GM18505 (cell line): ENCODE measurements at regions not wholly inside any gene's neighbourhood (a gene's known extent, or its start where the extent isn't known, plus 50 kb on each side); places are given as distances from the start of the nearest gene placed in this dataset.

Experiments used
- ATAC-seq: cut with Tn5 transposase; IDR thresholded peaks from one replicate; pipeline ENCODE4 v1.9.1; 2021; ENCODE audit not compliant: unreplicated experiment
- POLR2A ChIP-seq: IDR thresholded peaks from 4 replicates; pipeline ENCODE4 v1.6.1; 2011; ENCODE audit warnings: borderline replicate concordance; ENCODE audit not compliant: insufficient read depth, insufficient read length; ENCODE audit errors: extremely low read depth

DNA sequence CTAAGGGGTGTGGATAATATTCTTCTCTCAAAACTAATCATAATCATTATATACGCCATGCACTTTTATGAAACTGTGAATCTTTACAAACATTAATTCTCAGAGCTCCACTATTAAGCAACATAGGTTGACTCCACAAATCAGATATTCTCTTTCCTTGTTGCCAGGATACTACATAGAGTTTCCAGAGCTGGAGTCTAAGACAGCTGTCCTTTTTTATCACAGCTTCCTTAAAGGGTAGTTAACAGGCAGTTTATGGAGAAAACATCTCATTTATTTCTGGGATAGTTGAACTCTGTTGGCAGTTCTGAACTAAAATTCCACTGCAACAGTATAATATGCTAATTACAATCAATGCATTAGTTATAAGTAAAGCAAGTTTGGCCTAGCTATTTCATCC, 152.1 kb upstream of the PPP1R2C start:
- no peak for ATAC-seq
- TF ChIP-seq POLR2A = no peak

DNA sequence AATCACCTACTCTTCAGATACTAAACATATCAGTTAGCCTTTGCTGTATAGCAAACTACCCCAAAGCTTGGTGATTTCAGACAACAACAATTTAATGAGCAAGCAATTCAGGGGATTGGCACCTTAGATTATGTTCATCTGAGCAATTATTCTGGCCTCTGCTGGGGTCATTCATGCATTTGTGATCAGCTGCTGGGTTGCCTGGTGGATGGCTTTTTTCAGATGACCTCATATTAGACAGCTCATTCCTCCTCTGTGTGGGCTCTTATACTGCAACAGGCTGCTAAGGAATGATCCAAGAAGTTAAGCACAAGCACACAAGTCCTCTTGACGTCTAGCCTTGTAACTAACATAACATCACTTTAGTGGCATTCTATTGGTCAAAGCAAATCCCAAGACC, 153.0 kb upstream of the PPP1R2C start:
- ATAC-seq = no peak
- no peak for TF ChIP-seq POLR2A

DNA sequence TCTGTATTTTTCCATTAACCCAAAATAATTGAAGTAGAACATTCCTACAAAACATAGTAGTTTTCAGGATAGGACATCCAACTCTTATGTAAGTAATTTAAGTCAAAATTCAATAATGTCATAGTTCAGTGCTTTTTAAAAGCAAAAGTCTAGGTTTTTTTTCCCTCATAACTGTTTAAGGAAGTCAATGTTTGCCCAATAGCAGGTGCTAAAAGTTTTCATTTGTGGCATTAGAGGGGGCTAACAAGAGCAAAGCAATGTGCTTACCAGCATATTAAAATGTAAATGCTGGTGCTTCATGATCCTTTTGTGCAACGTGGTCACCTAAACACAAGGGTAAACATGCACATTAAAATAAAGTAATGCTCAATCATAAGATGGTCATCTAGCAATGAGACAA, 155.2 kb upstream of the PPP1R2C start:
- no peak for TF ChIP-seq POLR2A
- ATAC-seq = no peak

DNA sequence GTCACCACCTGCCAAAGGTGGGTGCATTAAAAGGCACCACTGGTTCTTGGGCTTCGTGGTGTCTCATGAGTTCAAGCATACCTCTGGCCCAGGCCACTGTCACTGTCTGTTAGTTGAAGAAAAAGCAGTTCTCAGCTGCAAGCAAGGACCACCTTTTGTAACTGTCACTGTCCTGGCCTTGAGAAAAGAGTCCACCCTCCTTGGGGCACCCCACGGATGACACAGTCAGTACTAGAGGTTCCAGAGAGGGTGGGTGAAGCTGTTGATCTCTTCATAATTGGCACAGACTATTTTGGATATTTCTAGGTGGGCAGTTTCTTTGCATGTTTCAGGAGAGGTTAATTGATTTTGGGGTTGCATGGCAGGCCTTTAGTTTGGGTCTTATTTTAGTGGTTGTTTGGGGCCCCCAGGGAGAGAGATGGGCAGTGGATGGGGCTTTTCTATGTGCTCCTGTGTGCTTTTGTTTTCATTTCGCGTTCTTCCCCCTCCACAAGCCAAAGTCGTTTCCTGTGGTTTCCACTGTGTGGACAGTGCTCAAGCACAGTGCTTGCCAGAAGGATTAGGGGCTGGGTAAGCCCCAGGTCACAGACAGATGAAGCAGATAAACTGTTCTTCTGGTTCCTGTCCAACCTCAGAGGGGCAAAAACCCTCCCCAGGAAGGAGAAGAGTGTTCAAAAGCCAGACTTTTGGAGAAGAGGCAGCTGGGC, 156.2 kb upstream of the PPP1R2C start:
- TF ChIP-seq POLR2A = no peak
- peak; percentile 88 for ATAC-seq

DNA sequence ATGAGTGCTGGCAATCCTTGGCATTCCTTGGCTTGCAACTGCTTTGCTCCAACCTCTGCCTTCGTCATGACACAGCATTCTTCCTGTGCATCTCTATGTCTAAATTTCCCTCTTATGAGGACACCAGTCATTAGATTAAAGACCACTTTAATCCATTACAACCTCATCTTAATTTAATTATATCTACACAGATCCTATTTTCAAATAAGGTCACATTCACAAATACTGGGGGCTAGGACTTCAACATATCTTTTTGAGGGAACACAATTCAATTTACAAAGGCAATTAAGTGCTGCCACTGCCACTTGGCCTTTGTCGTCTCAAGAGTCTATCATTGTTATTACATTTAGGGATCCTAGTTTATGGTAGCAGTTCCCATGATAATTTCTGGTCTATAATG, 163.7 kb upstream of the PPP1R2C start:
- ATAC-seq = no peak
- no peak for TF ChIP-seq POLR2A

DNA sequence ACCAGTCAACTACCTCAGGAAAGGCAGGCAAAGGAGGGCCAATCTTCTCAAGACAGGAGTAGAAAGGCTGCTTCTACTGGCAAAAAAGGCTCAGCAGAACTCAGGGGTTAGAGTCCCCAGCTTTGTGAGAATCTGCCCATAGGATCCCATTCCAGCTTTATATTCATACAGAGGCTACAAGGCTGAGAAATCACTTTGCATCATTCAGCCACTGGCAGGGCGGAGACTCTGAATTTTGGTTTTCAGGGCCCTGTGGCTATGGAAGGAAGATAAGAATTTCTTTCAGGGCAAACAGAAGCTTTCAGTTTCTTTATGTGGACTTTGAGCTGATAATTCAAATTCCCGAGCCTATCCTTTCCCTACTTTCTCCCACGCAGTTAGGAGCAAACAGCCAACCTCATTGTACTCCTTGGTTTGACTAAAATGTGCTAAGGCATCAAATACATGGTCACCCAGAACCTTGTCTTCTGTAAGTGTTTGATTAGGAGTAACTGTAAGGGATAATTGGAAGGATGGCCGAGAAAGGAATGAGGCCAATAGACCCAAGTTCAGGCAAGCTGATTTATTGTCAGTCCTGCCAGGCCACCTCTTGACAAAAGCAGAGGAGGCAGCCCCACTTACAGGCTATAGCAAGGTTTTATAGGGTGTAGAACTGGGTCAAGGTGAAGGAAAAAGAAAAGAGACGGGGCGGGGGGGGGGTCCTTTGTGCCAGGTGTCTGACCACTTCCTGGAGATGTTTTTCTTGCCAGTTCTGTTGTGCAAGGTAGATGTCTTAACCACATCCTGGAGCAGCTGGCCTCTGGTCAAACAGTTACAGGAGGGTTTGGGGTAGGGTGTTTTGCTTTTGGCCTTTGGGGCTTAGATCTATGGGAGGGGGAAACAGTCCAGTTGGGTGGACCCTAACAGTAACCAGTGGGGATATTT, 165.3 kb upstream of the PPP1R2C start:
- TF ChIP-seq POLR2A = no peak
- peak; percentile 78 for ATAC-seq

DNA sequence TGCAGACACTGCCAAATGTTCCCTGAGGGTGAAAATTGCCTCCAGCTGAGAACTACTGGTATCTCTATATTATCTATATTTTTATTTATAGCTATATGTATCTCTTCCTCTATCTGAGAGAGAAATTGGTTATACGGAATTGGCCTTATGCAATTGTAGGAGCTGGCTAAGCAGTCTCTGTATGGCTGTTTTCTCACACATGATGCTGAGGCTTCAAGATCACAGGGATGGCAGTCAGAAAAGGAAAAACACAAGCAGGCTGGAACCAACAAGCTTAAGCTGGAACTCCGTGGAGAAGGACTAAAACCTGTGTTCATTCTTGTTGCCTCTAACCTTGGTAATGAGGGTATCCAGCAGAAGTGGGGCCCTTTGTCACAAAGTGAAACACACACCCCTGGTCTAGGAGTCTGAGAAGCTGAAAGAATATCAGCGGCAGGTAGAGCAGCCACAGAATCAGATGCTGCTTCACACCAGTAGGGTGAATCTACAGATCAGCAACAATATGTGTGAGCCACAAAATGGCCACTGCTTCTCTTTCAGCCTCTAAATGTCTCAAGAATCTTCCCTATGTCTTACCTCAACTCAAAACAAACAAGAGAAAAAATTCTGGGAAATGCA, 166.5 kb upstream of the PPP1R2C start:
- ATAC-seq = no peak

DNA sequence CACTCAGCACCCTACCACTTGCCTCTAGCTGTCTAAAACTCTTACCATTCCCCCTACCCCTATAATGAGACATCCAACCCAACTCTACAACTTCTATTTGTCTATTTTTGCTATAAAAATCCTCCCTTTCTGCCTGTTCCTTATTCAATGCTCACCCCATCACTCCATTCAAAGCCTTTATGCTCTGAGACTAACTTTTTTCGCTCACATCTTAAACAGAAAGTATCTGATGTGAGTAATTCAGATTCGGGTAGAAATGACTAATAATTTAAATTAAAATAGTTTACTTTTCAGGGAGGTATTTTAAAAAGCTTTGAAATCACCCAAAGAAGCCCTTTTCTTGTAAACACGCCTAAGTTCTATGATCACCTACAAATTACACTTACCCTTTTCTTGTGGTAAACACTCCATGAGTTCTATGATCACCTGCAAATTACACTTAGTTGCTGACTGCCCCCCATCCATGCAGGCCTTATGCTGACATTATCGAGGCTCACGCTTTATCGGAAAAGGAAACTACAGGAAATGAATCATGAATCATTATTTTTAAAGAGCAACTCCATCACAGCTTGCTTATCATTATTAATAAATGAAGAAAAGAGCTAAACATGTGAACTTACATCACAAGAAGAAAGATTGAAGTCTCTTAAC, 168.7 kb upstream of the PPP1R2C start:
- no peak for ATAC-seq
- TF ChIP-seq POLR2A = no peak

More for the DNA sequence above, 166.5 kb upstream of the PPP1R2C start:
- TF ChIP-seq POLR2A = no peak

DNA sequence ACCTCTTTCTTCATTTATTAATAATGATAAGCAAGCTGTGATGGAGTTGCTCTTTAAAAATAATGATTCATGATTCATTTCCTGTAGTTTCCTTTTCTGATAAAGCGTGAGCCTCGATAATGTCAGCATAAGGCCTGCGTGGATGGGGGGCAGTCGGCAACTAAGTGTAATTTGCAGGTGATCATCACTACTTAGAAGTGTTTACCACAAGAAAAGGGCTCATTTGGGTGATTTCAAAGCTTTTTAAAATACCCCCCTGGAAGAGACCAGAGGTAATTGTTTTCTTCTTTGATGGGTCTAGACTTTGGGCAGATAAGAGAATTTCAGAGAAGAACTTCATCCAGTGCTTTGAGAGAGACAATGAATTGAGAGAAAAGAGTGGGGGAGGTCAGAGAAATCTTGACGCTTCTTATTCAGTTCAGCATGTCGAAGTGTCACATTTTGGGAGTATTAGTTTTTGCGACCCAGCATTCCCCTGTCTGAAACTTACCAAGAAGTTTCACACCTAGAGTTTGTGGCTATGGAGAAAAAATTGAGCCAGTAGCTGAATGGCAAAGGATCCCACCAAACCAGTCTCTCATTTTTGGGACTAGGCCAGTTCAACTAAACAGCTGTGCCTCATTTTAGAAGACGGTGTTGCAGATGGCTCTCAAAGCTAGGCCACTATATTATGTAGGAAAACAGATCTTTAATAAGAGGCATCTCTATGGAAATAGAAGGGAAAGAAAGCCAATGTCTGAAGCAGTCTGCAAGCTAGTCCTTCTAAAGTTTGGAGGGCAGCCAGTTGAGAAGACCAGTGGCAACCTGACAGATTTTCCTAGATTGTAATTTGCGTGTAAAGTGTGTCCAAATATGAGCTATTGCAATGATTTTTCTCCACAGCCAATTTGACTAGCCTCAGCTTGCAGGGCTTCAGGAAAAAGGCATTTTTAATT, 171.0 kb upstream of the PPP1R2C start:
- no peak for ATAC-seq
- no peak for TF ChIP-seq POLR2A

DNA sequence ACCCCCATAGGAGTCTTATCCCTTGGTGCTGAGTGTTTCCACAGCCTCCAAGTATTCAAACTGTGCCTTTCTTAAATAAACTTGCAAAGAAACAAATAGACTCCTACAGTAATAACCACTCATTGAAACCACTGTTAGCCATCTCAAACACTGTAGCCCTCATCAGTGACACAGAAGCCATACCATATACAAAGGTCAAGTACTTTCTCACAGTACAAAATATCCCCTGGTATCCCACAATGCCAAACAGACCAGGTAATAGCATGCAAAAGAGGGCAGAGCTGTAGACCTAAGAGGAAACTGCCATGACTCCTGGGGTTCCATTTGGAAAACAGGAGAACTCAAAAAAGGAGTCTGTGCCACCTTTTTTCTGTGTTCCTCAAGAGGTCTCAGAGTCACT, 173.8 kb upstream of the PPP1R2C start:
- TF ChIP-seq POLR2A = no peak
- no peak for ATAC-seq

DNA sequence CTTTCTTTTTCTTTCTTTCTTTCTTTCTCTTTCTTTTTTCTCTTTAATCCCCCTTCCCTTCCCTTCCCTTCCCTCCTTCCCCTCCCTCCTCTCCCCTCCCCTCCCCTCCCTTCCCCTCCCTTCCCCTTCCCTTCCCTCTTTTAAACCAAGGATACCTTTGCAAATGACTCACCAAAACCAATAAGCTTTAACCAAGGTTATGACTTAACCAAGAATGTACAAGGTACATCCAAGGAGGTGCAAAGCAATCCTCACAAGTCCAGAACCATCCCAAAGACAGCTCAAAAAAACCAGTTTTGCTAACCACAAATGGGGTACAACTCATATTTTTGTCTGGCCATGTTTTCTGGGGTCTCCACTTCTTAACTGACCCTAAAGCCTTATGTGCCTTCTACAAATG, 174.7 kb upstream of the PPP1R2C start:
- no peak for TF ChIP-seq POLR2A
- no peak for ATAC-seq

DNA sequence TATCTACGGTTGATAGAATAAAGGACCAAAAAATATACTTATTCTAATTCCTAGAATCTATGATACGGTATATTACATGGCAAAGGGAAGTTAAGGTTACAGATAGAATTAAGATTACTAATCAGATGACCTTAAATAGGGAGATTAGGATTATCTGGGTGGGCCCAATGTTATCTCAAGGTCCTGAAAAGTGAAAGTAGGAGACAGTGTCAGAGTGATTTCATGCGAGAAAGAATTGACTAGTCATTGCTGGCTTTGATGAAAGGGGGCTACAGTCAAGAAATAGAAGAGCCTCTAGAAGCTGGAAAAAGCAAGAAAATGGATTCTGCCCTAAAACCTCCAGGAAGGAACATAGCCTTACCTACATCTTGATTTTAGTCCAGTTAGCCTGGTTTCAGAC, 176.9 kb upstream of the PPP1R2C start:
- no peak for TF ChIP-seq POLR2A
- peak; percentile 35 for ATAC-seq

DNA sequence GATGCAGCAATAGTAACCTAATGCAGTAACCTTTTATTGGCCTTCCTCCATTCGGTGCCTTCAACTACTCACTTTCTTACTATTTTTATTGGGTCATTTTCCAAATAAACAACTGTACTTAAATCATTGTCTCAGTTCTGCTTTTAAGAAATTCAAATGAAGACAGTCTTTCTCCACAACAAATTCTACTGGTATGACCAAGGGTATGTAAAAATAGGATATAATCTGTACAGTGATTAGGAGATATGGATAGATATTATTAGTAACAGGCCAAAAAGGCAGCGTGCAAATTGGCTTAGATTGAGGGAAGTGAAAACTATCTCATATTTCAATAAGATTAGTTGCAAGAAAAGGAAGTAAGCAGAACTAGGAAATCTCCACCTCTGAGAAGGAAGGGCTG, 177.4 kb upstream of the PPP1R2C start:
- no peak for TF ChIP-seq POLR2A
- ATAC-seq = peak; percentile 81

DNA sequence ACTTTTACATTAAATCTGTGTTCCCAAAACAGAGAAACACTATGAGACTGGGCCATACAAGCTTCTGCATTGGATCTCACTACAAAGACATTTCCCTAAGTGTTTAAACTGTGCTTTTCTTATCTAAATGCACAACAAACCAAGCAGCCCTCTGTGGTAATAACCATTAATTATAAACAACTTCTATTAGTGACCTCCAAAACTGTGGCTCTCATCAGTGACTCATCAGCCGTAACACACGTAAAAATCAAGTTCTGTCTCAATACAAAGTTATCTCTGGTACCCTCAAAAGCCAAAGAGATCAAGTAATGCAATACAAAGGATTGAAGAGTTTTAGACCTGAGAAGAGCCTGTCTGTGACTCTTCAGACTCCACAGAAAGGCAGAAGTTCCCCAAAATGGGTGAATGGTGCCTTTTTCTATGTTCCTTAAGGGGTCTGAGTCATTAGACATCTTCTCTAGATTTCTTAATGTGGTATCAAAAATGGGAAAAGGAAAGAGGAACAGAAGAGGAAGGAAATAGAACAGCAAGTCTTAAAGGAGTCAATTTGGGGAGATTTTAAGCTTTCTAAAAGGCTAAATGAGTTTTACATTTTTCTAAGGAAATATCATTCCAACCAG, 189.8 kb upstream of the PPP1R2C start:
- no peak for TF ChIP-seq POLR2A
- ATAC-seq = no peak
